ENCODE measurements at regions not wholly inside any gene's neighbourhood (a gene's known extent, or its start where the extent isn't known, plus 50 kb on each side); places are given as distances from the start of the nearest gene placed in this dataset.

GRCh38 chr7:117929237-117929636 is 56.0 kb upstream of the CTTNBP2 start:
- no peak for DNase-seq (ENCODE audit: extremely low read depth, insufficient read length)
- no peak for TF ChIP-seq CTCF (IDR thresholded peaks at IDR 0.05; ENCODE audit: insufficient read depth, low read length, poor library complexity, severe bottlenecking)
- H3K27me3 ChIP-seq (replicated peaks; ENCODE audit: control insufficient read depth, insufficient read depth, low read length) = no peaks in the 10 kb centered on the region; the same call in 1 of the 2 replicates
- H3K36me3 ChIP-seq (ENCODE audit: control insufficient read depth, insufficient read depth, low read length) = no peaks in the 10 kb centered on the region
- H3K4me3 ChIP-seq (replicated peaks; ENCODE audit: low read depth, low read length) = no peak overlapping the region

GRCh38 chr7:117931314-117931713 is 58.1 kb upstream of the CTTNBP2 start:
- no peaks in the 10 kb centered on the region for H3K36me3 ChIP-seq (ENCODE audit: control insufficient read depth, insufficient read depth, low read length)
- no peak overlapping the region for H3K4me3 ChIP-seq (replicated peaks; ENCODE audit: low read depth, low read length)
- H3K27me3 ChIP-seq (replicated peaks; ENCODE audit: control insufficient read depth, insufficient read depth, low read length) = no peaks in the 10 kb centered on the region; the same call in 1 of the 2 replicates
- DNase-seq (ENCODE audit: extremely low read depth, insufficient read length) = no peak
- no peak for TF ChIP-seq CTCF (IDR thresholded peaks at IDR 0.05; ENCODE audit: insufficient read depth, low read length, poor library complexity, severe bottlenecking)

GRCh38 chr7:117937049-117937752 is 64.0 kb upstream of the CTTNBP2 start:
- Histone ChIP-seq H3K27me3 (replicated peaks; ENCODE audit: control insufficient read depth, insufficient read depth, low read length) (no peaks in the 10 kb centered on the region), H3K4me3 (replicated peaks; ENCODE audit: low read depth, low read length) (no peak overlapping the region), H3K36me3 (ENCODE audit: control insufficient read depth, insufficient read depth, low read length) (no peaks in the 10 kb centered on the region)
- no peak for DNase-seq (ENCODE audit: extremely low read depth, insufficient read length)
- no peak for TF ChIP-seq CTCF (IDR thresholded peaks at IDR 0.05; ENCODE audit: insufficient read depth, low read length, poor library complexity, severe bottlenecking)

GRCh38 chr7:117937753-117938483 is 64.7 kb upstream of the CTTNBP2 start:
- Histone ChIP-seq H3K4me3 (replicated peaks; ENCODE audit: low read depth, low read length) (no peak overlapping the region), H3K36me3 (ENCODE audit: control insufficient read depth, insufficient read depth, low read length) (no peaks in the 10 kb centered on the region), H3K27me3 (replicated peaks; ENCODE audit: control insufficient read depth, insufficient read depth, low read length) (no peaks in the 10 kb centered on the region)
- DNase-seq (ENCODE audit: extremely low read depth, insufficient read length) = no peak
- TF ChIP-seq CTCF (IDR thresholded peaks at IDR 0.05; ENCODE audit: insufficient read depth, low read length, poor library complexity, severe bottlenecking) = no peak

- Histone ChIP-seq H3K4me3 (replicated peaks; ENCODE audit: low read depth, low read length) (no peak overlapping the region), H3K27me3 (replicated peaks; ENCODE audit: control insufficient read depth, insufficient read depth, low read length) (no peaks in the 10 kb centered on the region), H3K36me3 (ENCODE audit: control insufficient read depth, insufficient read depth, low read length) (no peaks in the 10 kb centered on the region)
- DNase-seq (ENCODE audit: extremely low read depth, insufficient read length) = no peak
- no peak for TF ChIP-seq CTCF (IDR thresholded peaks at IDR 0.05; ENCODE audit: insufficient read depth, low read length, poor library complexity, severe bottlenecking)
These were observed 68.0 kb upstream of the CTTNBP2 start for GRCh38 chr7:117941138-117941810.
